Panc1 (cell line): ENCODE measurements at regions not wholly inside any gene's neighbourhood (a gene's known extent, or its start where the extent isn't known, plus 50 kb on each side); places are given as distances from the start of the nearest gene placed in this dataset.

Experiments
- ATAC-seq: fragments of 200-7000 bp; cut with Tn5 transposase; 2 replicates; pipeline ENCODE4 v1.9.1; 2020; ENCODE audit warnings: mild to moderate bottlenecking, moderate library complexity
- BruUV-seq: library from RNA; stranded (reverse); fragments of 400-500 nt; replicated peaks from 2 replicates; lab custom pipeline; 2021; lab: Mats Ljungman, UMichigan
- CTCF ChIA-PET: fragments of 300-600 bp; sonication (Branson Sonifier 250); formaldehyde crosslinking; loops from one replicate; lab custom pipeline; 2022; ENCODE audit warnings: antibody characterized with exemption; lab: Charles Lee
- POLR2A ChIA-PET: fragments of 300-600 bp; sonication (Branson Sonifier 250); formaldehyde crosslinking; loops from one replicate; lab custom pipeline; 2022; ENCODE audit warnings: antibody characterized with exemption; lab: Charles Lee
- DNase-seq: peaks from one replicate; pipeline ENCODE4 v3.0.0-alpha.2; 2010; ENCODE audit warnings: low read depth, low spot score
- H3K27ac ChIP-seq: 2 replicates; pipeline ENCODE4 v1.5.1; 2011; ENCODE audit warnings: mild to moderate bottlenecking, low read length, inconsistent platforms
- H3K27me3 ChIP-seq: fragments of 200-500 bp; sonication (Bioruptor generic); 2 replicates; pipeline ENCODE4 v1.6.0; 2014; ENCODE audit warnings: low read length, inconsistent platforms; ENCODE audit not compliant: control insufficient read depth, insufficient read depth
- H3K36me3 ChIP-seq: fragments of 200-500 bp; sonication (Bioruptor generic); 2 replicates; pipeline ENCODE4 v1.5.1; 2014; ENCODE audit warnings: inconsistent platforms, mild to moderate bottlenecking, low read length, moderate library complexity; ENCODE audit not compliant: control insufficient read depth, insufficient read depth
- H3K4me1 ChIP-seq: 2 replicates; pipeline ENCODE4 v1.5.1; 2011; ENCODE audit warnings: inconsistent platforms, mild to moderate bottlenecking, low read length, moderate library complexity; ENCODE audit not compliant: control insufficient read depth, insufficient read depth
- H3K4me3 ChIP-seq, 2 experiments: 2 replicates each; pipeline ENCODE4 v1.5.1; 2011 to 2012; ENCODE audit warnings: low read depth in 2 of 2, low read length in 2 of 2, mild to moderate bottlenecking in 2 of 2, inconsistent platforms in 1 of 2, moderate library complexity in 1 of 2
- H3K9me3 ChIP-seq: fragments of 200-500 bp; sonication (Bioruptor generic); 2 replicates; pipeline ENCODE4 v1.5.1; 2014; ENCODE audit warnings: low read depth, mild to moderate bottlenecking, inconsistent platforms, low read length, moderate library complexity; ENCODE audit not compliant: control insufficient read depth, insufficient read depth
- POLR2AphosphoS5 ChIP-seq: IDR thresholded peaks from 2 replicates; pipeline ENCODE4 v1.6.1; 2012; ENCODE audit warnings: mild to moderate bottlenecking, low read depth, low read length, moderate library complexity
- SIN3A ChIP-seq: IDR thresholded peaks from 2 replicates; pipeline ENCODE4 v1.6.1; 2012; ENCODE audit warnings: low read depth, mild to moderate bottlenecking, low read length, moderate library complexity, borderline replicate concordance; ENCODE audit not compliant: insufficient read depth
- TCF7L2 ChIP-seq: IDR thresholded peaks from 2 replicates; pipeline ENCODE4 v1.6.1; 2011; ENCODE audit warnings: mild to moderate bottlenecking, low read depth, low read length, inconsistent platforms
- in situ Hi-C: cut with HindIII; loops from 2 replicates; pipeline ENCODE4 v1.10.0; 2016; ENCODE audit warnings: low sequenced_read_pairs, low pct_unique_long_range_greater_than_20kb
- intact Hi-C: fragments of 100-400 bp; cut with micrococcal nuclease; formaldehyde crosslinking; loops from one replicate; pipeline ENCODE4 v1.10.0; 2022; ENCODE audit not compliant: unreplicated experiment
- TF ChIP-seq, protein P1 (sequence below), 2 experiments: IDR thresholded peaks; 2 replicates each; pipeline ENCODE4 v1.6.1; 2011 to 2012; ENCODE audit warnings: low read depth in 2 of 2, control low read depth in 1 of 2, low read length in 1 of 2, mild to moderate bottlenecking in 1 of 2, moderate library complexity in 1 of 2; ENCODE audit not compliant: insufficient read depth in 1 of 2
- TF ChIP-seq, protein P2 (sequence below): fragments of 450-650 bp; IDR thresholded peaks from 2 replicates; pipeline ENCODE4 v1.5.1; 2017; ENCODE audit warnings: mild to moderate bottlenecking

DNA sequence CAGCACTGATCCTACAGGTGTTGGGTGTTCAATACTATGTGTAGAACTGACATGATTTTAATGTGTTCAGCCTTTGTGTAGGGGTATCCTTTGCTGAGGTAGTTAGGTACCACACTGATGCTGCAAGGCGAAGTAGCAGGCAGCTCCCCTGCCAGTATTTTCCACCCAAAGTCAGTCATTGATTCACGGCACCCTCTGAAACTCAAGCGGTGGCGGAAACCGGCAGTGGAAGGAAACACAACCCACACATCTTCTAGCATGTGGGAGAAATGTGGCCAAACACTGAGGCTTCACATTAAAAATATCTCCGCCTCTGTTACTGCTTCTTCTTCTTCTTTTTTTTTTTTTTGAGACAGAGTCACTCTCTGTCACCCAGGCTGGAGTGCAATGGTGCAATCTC, 126.3 kb downstream of the AASDH start:
- Histone ChIP-seq H3K9me3 (no peaks in the 10 kb centered on the region), H3K4me1 (no peaks in the 10 kb centered on the region), H3K27ac (no peak overlapping the region), H3K4me3 (no peak overlapping the region), H3K27me3 (no peaks in the 10 kb centered on the region), H3K36me3 (no peaks in the 10 kb centered on the region)
- ChIA-PET CTCF (interaction anchor here (0.7 kb wide), 1 partner anchor 55 kb away, joined by 7 read pairs; no protein-coding TSS in a partner anchor), POLR2A (no interaction called here)
- intact Hi-C loops (no loop called here), in situ Hi-C loops (no loop called here)
- DNase-seq: no peak
- TF ChIP-seq TCF7L2: no peak
- TF ChIP-seq, protein P1, sequence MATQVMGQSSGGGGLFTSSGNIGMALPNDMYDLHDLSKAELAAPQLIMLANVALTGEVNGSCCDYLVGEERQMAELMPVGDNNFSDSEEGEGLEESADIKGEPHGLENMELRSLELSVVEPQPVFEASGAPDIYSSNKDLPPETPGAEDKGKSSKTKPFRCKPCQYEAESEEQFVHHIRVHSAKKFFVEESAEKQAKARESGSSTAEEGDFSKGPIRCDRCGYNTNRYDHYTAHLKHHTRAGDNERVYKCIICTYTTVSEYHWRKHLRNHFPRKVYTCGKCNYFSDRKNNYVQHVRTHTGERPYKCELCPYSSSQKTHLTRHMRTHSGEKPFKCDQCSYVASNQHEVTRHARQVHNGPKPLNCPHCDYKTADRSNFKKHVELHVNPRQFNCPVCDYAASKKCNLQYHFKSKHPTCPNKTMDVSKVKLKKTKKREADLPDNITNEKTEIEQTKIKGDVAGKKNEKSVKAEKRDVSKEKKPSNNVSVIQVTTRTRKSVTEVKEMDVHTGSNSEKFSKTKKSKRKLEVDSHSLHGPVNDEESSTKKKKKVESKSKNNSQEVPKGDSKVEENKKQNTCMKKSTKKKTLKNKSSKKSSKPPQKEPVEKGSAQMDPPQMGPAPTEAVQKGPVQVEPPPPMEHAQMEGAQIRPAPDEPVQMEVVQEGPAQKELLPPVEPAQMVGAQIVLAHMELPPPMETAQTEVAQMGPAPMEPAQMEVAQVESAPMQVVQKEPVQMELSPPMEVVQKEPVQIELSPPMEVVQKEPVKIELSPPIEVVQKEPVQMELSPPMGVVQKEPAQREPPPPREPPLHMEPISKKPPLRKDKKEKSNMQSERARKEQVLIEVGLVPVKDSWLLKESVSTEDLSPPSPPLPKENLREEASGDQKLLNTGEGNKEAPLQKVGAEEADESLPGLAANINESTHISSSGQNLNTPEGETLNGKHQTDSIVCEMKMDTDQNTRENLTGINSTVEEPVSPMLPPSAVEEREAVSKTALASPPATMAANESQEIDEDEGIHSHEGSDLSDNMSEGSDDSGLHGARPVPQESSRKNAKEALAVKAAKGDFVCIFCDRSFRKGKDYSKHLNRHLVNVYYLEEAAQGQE (IDR thresholded peaks at IDR 0.05; ENCODE audit: insufficient read depth in 1 of 2, low read depth in 2 of 2, low read length in 1 of 2): no peak
- TF ChIP-seq, protein P2, sequence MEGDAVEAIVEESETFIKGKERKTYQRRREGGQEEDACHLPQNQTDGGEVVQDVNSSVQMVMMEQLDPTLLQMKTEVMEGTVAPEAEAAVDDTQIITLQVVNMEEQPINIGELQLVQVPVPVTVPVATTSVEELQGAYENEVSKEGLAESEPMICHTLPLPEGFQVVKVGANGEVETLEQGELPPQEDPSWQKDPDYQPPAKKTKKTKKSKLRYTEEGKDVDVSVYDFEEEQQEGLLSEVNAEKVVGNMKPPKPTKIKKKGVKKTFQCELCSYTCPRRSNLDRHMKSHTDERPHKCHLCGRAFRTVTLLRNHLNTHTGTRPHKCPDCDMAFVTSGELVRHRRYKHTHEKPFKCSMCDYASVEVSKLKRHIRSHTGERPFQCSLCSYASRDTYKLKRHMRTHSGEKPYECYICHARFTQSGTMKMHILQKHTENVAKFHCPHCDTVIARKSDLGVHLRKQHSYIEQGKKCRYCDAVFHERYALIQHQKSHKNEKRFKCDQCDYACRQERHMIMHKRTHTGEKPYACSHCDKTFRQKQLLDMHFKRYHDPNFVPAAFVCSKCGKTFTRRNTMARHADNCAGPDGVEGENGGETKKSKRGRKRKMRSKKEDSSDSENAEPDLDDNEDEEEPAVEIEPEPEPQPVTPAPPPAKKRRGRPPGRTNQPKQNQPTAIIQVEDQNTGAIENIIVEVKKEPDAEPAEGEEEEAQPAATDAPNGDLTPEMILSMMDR: no peak
- TF ChIP-seq POLR2AphosphoS5: no peak
- TF ChIP-seq SIN3A: no peak
- BruUV-seq: no TSS peak
- ATAC-seq: no peak

DNA sequence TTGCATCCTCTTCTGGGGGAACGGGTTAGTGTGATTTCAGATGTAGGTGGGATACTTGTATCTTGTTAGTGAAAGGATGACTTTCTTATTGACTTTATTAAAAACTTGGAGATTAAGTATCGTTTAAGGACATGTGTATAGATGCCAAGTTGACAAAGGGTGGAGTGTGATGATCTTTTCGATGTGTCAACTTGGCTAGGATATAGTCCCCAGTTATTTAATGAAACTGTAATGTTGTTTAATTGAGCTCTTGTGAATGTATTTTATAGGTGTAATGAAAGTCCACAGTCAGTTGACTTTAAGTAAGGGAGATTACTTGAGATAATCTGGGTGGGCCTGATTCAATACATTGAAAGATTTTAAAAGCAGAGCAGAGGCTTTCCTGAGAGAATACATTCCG, 127.0 kb downstream of the AASDH start:
- ChIA-PET POLR2A (no interaction called here), CTCF (no interaction called here)
- no peak for ATAC-seq
- no peak for TF ChIP-seq SIN3A
- TF ChIP-seq, protein P1 (IDR thresholded peaks at IDR 0.05; ENCODE audit: insufficient read depth in 1 of 2, low read depth in 2 of 2, low read length in 1 of 2): no peak
- TF ChIP-seq TCF7L2: no peak
- TF ChIP-seq, protein P2: no peak
- TF ChIP-seq POLR2AphosphoS5: no peak
- H3K4me1 ChIP-seq: no peaks in the 10 kb centered on the region
- DNase-seq: no peak
- no TSS peak for BruUV-seq
- no peaks in the 10 kb centered on the region for H3K9me3 ChIP-seq
- no peaks in the 10 kb centered on the region for H3K27me3 ChIP-seq
- intact Hi-C loops (no loop called here), in situ Hi-C loops (no loop called here)
- H3K4me3 ChIP-seq: no peak overlapping the region
- H3K27ac ChIP-seq: no peak overlapping the region
- no peaks in the 10 kb centered on the region for H3K36me3 ChIP-seq
